ENCODE measurements at regions not wholly inside any gene's neighbourhood (a gene's known extent, or its start where the extent isn't known, plus 50 kb on each side); places are given as distances from the start of the nearest gene placed in this dataset.
"Not testable (repeated sequence)": the region's sequence is repeated elsewhere in the genome, so short reads cannot be mapped to it uniquely, and the experiment has no call there.

- DNase-seq (ENCODE audit: low spot score) = no peak
Observed at GRCh38 chr1:196160066-196160795, 448.0 kb downstream of the KCNT2 start.

DNA sequence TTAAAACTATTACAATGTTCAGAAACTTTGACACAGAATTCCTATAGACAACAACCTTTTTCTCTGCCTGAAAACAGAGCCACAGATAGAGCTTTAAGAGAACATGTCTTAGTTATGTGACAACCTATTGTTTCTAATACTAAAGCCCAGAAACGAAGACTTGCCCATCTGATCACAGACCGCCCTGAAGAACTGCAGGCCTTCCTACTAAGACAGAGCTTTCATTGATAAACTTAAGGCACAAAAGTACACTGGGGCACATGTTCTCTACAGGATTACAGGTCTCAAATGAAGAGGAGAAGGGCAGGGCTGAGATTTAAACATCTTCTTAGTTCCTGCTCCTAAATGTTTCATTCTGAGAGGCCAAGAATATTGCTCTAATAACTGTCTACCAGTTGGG is 452.7 kb downstream of the KCNT2 start:
- no peak for DNase-seq (ENCODE audit: low spot score)

- no peak for DNase-seq (ENCODE audit: low spot score)
Observed at GRCh38 chr1:196152975-196153374, 455.3 kb downstream of the KCNT2 start.

DNA sequence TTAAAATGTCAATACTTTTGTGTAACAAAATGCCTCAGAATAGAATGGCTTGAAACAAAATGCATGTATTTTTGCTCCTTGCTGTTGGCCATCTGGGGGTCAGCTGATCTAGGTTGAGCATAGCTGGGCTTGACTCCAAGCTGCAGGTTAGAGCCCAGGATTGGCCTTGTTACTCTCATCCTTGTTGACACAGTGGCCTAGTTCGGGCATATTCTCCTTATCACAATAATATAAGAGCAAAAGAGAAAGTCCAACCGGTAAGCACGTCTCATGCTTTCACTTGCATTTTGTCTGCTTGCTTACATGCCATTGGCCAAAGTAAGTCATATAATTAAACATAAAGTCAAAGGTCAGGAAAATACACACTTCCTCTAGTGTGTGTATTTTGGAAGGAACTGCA is 456.2 kb downstream of the KCNT2 start:
- no peak for DNase-seq (ENCODE audit: low spot score)

- no peak for DNase-seq (ENCODE audit: low spot score)
Observed at GRCh38 chr1:196148367-196148970, 459.8 kb downstream of the KCNT2 start.

- DNase-seq (ENCODE audit: low spot score) = no peak
Observed at GRCh38 chr1:196147530-196147929, 460.7 kb downstream of the KCNT2 start.

DNA sequence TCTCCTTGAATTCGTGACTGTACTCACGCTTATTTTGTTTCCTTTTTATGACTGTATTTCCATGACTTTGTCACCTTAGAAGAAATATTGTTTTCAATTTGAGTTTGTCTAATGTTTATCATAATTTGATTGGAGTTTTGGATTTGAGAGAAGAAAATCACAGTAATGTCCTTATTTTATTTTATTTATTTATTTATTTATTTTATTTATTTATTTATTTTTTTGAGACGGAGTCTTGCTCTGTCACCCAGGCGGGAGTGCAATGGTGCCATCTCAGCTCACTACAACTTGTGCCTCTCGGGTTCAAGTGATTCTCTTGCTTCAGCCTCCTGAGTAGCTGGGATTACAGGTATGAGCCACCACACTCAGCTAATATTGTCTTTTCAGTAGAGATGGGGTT is 463.1 kb downstream of the KCNT2 start:
- DNase-seq (ENCODE audit: low spot score) = not testable (repeated sequence)

GRCh38 chr1:196144588-196144987 is 463.7 kb downstream of the KCNT2 start:
- DNase-seq (ENCODE audit: low spot score) = no peak

- no peak for DNase-seq (ENCODE audit: low spot score)
Observed at GRCh38 chr1:196143602-196144342, 464.5 kb downstream of the KCNT2 start.

DNA sequence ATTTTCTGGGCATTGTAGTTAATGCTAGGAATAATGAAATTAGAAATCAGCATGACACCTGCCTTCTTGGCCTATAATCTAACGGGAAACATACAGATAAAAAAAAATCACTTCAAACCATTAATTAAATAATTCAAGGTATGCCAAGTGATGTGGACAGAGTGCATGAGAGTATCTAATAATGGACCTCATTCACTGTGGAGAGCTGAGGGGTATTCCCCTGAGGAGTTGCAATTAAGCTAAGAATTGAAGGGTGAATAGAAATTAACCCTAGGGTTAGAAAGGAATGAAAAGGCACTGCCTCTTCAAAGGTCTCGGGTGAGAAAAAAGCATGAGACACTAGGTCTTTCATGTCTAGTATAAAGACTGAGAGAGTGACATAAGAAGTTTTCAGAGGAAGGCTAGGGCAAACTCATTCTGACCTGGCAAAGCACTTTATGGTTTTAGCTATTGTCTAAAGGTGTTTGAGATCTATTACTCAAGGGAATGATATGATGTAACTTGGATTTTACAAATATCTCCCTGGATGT is 466.1 kb downstream of the KCNT2 start:
- DNase-seq (ENCODE audit: low spot score) = no peak

DNA sequence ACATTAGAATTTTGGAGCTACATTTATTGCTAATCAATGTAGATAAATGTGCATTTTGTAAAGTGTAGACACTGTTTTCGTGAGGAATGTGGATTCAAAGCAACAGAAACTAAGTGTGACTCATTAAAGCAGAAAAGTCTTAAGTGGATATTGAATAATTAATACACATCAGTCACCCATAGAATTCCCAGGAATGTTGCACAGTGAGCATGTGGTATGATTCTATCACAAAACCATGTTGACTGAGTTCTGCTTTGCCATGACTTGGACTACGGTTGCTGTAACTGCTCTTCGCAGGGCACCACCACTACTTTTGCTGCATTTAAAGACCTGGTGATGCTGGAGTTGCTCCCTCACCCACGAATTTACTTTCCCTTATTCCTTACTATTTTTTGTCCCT is 471.8 kb downstream of the KCNT2 start:
- DNase-seq (ENCODE audit: low spot score) = no peak

DNA sequence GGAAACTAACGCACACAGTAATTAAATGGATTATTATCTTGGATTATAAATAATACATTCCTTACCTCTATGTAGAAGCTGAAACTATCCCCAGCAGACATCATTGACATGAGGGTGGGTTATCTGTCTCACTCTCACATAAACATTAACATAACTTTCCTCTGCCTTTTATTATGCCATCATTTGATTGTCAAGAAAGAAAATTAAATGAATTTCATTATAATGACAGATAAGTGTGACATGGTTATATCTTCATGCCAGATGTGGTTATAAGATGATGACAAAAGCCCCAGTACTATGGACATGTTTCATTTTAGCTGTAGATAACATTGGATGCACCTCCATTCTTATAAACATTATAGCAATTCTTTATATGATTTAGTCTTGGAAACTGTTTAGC is 476.5 kb downstream of the KCNT2 start:
- DNase-seq (ENCODE audit: low spot score) = no peak

DNA sequence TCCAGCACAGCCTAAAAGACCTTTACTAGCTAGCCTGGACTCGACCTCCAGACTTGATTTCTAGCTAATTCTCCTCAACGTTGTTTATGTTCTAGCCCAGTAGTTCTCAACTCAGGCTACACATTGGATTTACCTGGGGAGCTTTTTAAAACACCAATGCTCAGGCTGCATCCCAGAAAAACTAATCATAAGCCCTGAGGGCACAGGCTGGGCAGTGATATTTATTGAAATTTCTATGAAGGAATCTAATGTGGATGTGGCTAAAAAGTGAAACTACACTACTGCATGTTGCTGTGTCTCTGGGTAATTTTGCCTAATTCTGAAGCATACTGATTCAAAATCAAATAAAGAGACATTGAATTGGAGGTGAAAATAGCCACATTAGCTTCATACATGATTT is 479.4 kb downstream of the KCNT2 start:
- no peak for DNase-seq (ENCODE audit: low spot score)

GRCh38 chr1:196121181-196121580 is 487.1 kb downstream of the KCNT2 start:
- no peak for DNase-seq (ENCODE audit: low spot score)

GRCh38 chr1:196115646-196116045 is 492.6 kb downstream of the KCNT2 start:
- DNase-seq (ENCODE audit: low spot score) = no peak

DNA sequence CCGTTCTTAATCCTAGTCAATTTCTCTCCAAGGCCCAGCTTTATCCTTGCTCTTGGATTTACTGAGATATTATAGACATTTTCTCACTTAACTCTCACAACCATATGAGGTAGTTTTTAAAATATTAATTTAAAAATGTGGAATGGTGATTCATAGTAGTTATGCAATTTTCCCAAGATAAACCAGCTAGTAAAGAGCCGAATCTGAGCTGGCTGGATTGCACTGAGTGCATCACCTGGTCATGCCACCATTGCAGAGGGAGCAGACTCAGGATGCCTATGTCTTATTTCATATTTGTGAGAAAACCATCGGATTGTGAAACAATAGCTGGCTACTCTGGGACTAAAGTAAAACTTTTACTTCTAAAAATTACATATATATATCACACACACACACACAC is 494.0 kb downstream of the KCNT2 start:
- DNase-seq (ENCODE audit: low spot score) = no peak

DNA sequence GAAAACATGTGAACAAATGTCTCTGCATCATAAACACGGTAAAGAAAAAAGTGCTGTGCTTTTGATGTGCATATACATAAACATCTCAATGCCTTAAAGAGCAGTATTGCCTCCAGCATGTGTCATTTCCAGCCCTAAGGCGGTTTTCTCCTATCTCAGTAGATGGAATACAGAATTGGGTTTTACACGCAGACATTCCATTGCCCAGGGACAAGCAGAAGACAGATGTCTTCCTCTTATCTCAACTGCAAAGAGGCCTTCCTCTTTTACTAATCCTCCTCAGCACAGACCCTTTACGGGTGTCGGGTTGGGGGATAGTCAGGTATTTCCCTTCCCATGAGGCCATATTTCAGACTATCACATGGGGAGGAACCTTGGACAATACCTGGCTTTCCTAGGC is 499.2 kb downstream of the KCNT2 start:
- DNase-seq (ENCODE audit: low spot score) = not testable (repeated sequence)

GRCh38 chr1:196105901-196106300 is 502.3 kb downstream of the KCNT2 start:
- DNase-seq (ENCODE audit: low spot score) = no peak

DNA sequence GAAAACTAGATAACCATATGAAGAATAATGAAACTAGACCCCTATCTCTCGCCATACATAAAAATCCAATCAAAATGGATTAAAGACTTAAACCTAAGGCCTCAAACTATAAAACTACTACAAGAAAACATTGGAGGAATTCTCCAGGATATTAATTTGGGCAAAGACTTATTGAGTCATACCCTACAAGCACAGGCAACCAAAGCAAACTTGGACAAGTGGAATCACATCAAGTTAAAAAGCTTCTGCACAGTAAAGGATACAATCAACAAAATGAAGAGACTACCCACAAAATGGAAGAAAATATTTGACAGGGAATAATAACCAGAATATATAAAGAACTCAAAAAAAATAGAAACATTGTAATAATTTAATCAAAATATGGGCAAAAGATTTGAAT is 505.4 kb downstream of the KCNT2 start:
- DNase-seq (ENCODE audit: low spot score) = no peak

GRCh38 chr1:196098000-196098399 is 510.2 kb downstream of the KCNT2 start:
- DNase-seq (ENCODE audit: low spot score) = no peak

DNA sequence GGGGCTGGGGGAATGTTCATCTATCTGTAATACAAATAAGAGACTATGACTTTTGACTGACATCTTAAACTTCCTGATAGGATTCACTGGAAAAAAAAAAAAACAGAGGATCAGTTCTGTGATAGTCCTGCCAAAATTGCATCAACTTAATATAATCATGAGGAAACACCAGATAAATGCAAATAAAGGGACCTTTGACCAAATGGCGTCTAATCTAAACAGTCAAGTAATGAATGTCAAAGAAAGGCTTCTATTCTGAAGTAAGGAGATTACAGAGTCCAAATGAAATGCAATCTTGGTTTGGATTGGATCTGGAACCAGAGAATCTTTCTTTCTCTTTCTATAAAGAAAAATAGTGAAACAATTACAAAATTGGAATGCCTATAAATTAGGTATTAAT is 513.4 kb downstream of the KCNT2 start:
- no peak for DNase-seq (ENCODE audit: low spot score)

DNA sequence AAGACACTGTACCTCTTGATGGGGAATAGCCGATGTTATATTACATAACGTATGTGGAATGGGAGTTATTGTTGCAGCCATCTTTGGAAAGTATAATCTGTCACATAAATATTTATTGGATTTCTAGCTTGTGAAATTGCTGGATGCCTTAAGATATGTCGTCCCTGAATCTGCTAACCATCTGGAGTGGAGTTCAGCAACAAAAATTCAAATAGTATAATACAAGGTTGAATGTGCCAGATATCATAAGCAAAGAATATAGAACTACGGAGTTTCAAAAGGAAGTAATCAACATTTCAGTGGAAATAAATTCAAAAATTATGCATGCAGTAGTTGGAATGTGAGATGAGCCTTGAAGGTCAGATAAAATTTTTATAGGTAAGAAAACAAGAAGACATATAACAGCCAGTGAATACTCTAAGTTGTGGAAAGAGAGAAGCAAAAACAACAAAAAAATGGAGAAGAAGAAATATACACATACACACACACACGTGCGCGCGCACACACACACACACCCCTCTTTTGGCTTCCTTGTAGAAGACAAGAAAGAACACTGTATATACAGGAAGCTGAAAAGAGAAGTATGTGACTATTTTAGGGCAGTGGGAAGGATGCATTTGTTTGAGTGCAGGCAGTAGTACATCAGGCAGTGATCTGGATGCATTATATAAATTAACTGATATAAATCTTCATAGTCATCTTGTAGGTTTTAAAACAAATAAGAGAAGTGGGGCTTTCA is 516.7 kb downstream of the KCNT2 start:
- DNase-seq (ENCODE audit: low spot score) = no peak

Measured in left forelimb (tissue), 1 donor.